ENCODE measurements at regions not wholly inside any gene's neighbourhood (a gene's known extent, or its start where the extent isn't known, plus 50 kb on each side); places are given as distances from the start of the nearest gene placed in this dataset.

GRCh38 chr9:135359764-135360163, 119.8 kb upstream of the PPP1R26 start:
- no peak for DNase-seq
- TF ChIP-seq, protein P1, sequence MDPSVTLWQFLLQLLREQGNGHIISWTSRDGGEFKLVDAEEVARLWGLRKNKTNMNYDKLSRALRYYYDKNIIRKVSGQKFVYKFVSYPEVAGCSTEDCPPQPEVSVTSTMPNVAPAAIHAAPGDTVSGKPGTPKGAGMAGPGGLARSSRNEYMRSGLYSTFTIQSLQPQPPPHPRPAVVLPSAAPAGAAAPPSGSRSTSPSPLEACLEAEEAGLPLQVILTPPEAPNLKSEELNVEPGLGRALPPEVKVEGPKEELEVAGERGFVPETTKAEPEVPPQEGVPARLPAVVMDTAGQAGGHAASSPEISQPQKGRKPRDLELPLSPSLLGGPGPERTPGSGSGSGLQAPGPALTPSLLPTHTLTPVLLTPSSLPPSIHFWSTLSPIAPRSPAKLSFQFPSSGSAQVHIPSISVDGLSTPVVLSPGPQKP (IDR thresholded peaks at IDR 0.05; ENCODE audit: borderline replicate concordance, low read depth, low read length) = no peak
- TF ChIP-seq USF2 (IDR thresholded peaks at IDR 0.05; ENCODE audit: low read depth, low read length) (no peak), NFE2L2 (IDR thresholded peaks at IDR 0.05; ENCODE audit: low read depth, low read length) (no peak), POLR2A (IDR thresholded peaks at IDR 0.05; ENCODE audit: low read depth, low read length) (no peak), SMC3 (IDR thresholded peaks at IDR 0.05; ENCODE audit: low read depth, low read length) (no peak), MAFK (IDR thresholded peaks at IDR 0.05; ENCODE audit: low read depth, low read length) (no peak), MXI1 (IDR thresholded peaks at IDR 0.05; ENCODE audit: borderline replicate concordance, low read depth, low read length) (no peak), CHD1 (IDR thresholded peaks at IDR 0.05; ENCODE audit: low read depth, low read length) (no peak), BHLHE40 (IDR thresholded peaks at IDR 0.05; ENCODE audit: low read depth, low read length) (no peak), CEBPB (IDR thresholded peaks at IDR 0.05; ENCODE audit: low read depth, low read length) (no peak), RAD21 (IDR thresholded peaks at IDR 0.05; ENCODE audit: low read length) (no peak), CTCF (conservative IDR thresholded peaks at IDR 0.05; ENCODE audit: low read depth, low read length) (no peak), RFX5 (IDR thresholded peaks at IDR 0.05; ENCODE audit: low read depth, low read length) (no peak), FOS (IDR thresholded peaks at IDR 0.05; ENCODE audit: low read depth, low read length) (no peak), RCOR1 (IDR thresholded peaks at IDR 0.05; ENCODE audit: insufficient replicate concordance, low read length) (no peak), MAZ (IDR thresholded peaks at IDR 0.05; ENCODE audit: borderline replicate concordance, low read depth, low read length) (no peak)
- no peak overlapping the region for H3K4me3 ChIP-seq (ENCODE audit: insufficient read depth, low read depth, low read length)
- H3K27me3 ChIP-seq (ENCODE audit: control insufficient read depth, insufficient read depth, low read length) = no peaks in the 10 kb centered on the region
- no peak overlapping the region for H2AK9ac ChIP-seq (replicated peaks; ENCODE audit: low read depth, low read length, poor library complexity)
- no peaks in the 10 kb centered on the region for H3K9me1 ChIP-seq (ENCODE audit: insufficient read depth, low read length)
- no peak overlapping the region for H2BK20ac ChIP-seq (ENCODE audit: low read depth, low read length)
- H2BK15ac ChIP-seq (ENCODE audit: low read depth, low read length) = no peak overlapping the region
- POLR2A ChIA-PET (ENCODE audit: unreplicated experiment) = no interaction called here
- BruUV-seq (replicated peaks) = no TSS peak
- no peak overlapping the region for H2AK5ac ChIP-seq (ENCODE audit: low read depth, low read length)
- H3K18ac ChIP-seq (ENCODE audit: low read depth, low read length) = no peak overlapping the region
- 60% methylated on average over 1 of the region's 5 CpGs; no CpG with 5 or more reads in 1 of the 2 experiments for WGBS, 2 experiments (ENCODE audit: extremely low coverage in 2 of 2, insufficient read length in 1 of 2)
- H2BK120ac ChIP-seq (ENCODE audit: low read depth, low read length) = no peak overlapping the region
- in situ Hi-C loops (cut with MboI; ENCODE audit: low sequenced_read_pairs) (no loop called here), dilution Hi-C loops (cut with HindIII; ENCODE audit: low sequenced_read_pairs, unreplicated experiment) (no loop called here), intact Hi-C loops (cut with micrococcal nuclease) (no loop called here)
- H3K36me3 ChIP-seq (ENCODE audit: control insufficient read depth, insufficient read depth, low read length) = no peaks in the 10 kb centered on the region
- H3K9me3 ChIP-seq (ENCODE audit: control insufficient read depth, insufficient read depth, low read length) = peaks cover 10% of the 10 kb centered on the region; the same call in 1 of the 2 replicates
- no peak overlapping the region for H3K56ac ChIP-seq (ENCODE audit: extremely low read depth, insufficient read depth, low read length)
- no peak overlapping the region for H4K91ac ChIP-seq (ENCODE audit: insufficient read depth, low read depth, low read length)
- no peak overlapping the region for H3K4ac ChIP-seq (ENCODE audit: low read depth, low read length)
- no peak overlapping the region for H2BK5ac ChIP-seq (ENCODE audit: low read depth, low read length, poor library complexity, severe bottlenecking)
- CTCF ChIA-PET = no interaction called here
- no peak overlapping the region for H3K27ac ChIP-seq (ENCODE audit: insufficient read depth, low read length)
- no peak overlapping the region for H3K23ac ChIP-seq (ENCODE audit: low read depth, low read length)
- H4K8ac ChIP-seq (ENCODE audit: low read depth in 2 of 2, low read length in 2 of 2) = no peak overlapping the region
- no peak overlapping the region for H4K5ac ChIP-seq (ENCODE audit: low read depth, low read length)
- H3K4me2 ChIP-seq (ENCODE audit: low read depth, low read length) = no peak overlapping the region
- no peak overlapping the region for H3K9ac ChIP-seq (ENCODE audit: low read depth, low read length)
- H3K4me1 ChIP-seq (ENCODE audit: control insufficient read depth, insufficient read depth, low read length) = no peaks in the 10 kb centered on the region
- H2AFZ ChIP-seq (replicated peaks; ENCODE audit: low read length, poor library complexity) = no peak overlapping the region
- no peaks in the 10 kb centered on the region for H3K79me1 ChIP-seq (ENCODE audit: low read depth in 1 of 2, low read length in 2 of 2)
- H3K14ac ChIP-seq (replicated peaks; ENCODE audit: low read depth, low read length) = no peak overlapping the region
- no peaks in the 10 kb centered on the region for H4K20me1 ChIP-seq (ENCODE audit: insufficient read depth, low read length)
- ATAC-seq (ENCODE audit: low read depth) = no peak

Measured in IMR-90 (cell line).